AG10803 (cell line): ENCODE measurements at regions not wholly inside any gene's neighbourhood (a gene's known extent, or its start where the extent isn't known, plus 50 kb on each side); places are given as distances from the start of the nearest gene placed in this dataset.

Experiments
- DNase-seq: peaks from one replicate; pipeline ENCODE4 v3.0.0; 2010; ENCODE audit warnings: low read depth
- H3K4me3 ChIP-seq: 2 replicates; pipeline ENCODE4 v1.5.1; 2011; ENCODE audit warnings: mild to moderate bottlenecking, low read length, control low read depth
- TF ChIP-seq, protein P1 (sequence below): conservative IDR thresholded peaks from 2 replicates; pipeline ENCODE4 v1.5.1; 2011; ENCODE audit warnings: mild to moderate bottlenecking, low read length, control low read depth, inconsistent platforms

DNA sequence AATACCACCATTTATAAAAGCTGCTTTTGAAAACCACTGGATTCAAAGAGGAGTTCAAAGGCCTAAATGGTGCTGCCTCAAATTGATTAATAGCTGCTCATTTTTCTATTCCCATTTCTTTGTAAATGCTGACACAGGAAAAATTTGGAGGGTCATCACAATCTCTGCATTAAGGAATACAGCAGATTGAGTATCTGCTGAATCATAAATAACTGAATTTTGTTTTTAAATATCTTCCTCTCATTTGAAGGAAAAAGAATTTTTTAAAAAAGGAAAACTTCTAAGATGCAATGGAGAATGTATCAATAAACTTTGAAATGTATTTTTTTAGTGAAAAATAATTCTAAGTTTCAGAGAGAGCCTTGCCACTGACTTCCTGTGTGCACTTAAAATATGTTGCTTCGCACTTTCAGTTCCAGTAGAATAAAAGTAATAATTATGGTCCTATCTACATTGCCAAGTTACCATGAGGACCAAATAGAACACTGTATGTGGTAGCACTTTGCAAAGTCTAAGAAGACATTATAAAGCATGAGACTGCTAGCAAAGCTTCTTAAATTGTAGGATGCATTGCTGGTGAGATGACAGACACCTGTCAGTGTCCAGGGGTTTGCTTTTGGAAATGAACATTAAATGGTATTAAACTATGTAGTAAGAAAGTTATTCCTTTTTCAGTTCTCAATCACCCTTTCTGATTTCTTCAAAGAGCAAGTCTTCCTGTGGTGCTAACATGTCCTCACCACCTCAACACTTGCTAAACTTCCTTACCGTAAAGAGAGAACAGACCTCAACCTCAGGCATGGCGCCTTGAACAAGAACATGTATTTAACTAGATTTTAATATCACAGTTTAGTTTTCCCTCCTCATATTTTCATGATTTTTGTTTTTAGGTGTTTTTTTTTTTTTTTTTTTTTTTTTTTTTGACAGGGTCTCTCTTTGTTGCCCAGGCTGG lies 555.1 kb downstream of the EBF1 start:
- H3K4me3 ChIP-seq, result no peak overlapping the region
- TF ChIP-seq, protein P1, sequence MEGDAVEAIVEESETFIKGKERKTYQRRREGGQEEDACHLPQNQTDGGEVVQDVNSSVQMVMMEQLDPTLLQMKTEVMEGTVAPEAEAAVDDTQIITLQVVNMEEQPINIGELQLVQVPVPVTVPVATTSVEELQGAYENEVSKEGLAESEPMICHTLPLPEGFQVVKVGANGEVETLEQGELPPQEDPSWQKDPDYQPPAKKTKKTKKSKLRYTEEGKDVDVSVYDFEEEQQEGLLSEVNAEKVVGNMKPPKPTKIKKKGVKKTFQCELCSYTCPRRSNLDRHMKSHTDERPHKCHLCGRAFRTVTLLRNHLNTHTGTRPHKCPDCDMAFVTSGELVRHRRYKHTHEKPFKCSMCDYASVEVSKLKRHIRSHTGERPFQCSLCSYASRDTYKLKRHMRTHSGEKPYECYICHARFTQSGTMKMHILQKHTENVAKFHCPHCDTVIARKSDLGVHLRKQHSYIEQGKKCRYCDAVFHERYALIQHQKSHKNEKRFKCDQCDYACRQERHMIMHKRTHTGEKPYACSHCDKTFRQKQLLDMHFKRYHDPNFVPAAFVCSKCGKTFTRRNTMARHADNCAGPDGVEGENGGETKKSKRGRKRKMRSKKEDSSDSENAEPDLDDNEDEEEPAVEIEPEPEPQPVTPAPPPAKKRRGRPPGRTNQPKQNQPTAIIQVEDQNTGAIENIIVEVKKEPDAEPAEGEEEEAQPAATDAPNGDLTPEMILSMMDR, result no peak
- no peak for DNase-seq

DNA sequence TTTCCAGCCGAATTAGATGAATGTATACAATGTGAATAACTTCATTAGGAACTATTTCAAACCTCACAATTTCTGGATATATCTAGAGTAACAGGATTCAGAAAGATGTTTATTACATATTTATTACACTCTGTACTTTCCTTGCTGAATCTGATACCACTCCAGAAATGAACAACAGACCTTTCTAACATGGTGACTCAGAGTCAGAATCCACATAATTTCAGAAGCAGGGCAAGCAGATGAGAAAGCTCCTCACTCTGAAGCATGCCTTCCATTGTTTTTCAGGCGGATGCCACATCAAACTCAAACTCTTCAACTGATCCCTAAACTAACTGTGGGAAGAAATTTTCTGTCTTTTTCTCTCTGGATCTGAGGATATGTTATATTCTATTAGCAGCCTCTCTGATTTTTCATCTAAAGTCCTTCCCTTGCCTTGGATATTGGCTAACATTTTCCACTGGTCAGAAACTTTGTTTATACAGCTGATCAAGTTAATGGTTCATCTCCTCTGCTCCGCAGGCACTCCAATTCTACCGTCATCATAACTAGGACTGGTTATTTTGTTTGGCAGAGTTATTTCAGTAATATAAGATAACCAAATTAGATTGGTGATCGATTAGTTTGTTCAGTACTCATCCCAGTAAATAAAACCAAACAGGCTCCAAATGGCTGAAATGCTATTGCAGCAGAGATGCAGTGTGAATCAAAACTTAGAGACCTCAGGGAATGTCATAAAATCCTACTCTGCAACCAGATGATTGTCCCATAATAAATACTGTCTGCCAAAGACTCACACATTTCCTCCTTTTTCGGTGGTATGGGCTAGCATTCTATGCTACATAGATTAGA lies 556.0 kb downstream of the EBF1 start:
- peak; percentile 38 for DNase-seq
- TF ChIP-seq, protein P1, result no peak

DNA sequence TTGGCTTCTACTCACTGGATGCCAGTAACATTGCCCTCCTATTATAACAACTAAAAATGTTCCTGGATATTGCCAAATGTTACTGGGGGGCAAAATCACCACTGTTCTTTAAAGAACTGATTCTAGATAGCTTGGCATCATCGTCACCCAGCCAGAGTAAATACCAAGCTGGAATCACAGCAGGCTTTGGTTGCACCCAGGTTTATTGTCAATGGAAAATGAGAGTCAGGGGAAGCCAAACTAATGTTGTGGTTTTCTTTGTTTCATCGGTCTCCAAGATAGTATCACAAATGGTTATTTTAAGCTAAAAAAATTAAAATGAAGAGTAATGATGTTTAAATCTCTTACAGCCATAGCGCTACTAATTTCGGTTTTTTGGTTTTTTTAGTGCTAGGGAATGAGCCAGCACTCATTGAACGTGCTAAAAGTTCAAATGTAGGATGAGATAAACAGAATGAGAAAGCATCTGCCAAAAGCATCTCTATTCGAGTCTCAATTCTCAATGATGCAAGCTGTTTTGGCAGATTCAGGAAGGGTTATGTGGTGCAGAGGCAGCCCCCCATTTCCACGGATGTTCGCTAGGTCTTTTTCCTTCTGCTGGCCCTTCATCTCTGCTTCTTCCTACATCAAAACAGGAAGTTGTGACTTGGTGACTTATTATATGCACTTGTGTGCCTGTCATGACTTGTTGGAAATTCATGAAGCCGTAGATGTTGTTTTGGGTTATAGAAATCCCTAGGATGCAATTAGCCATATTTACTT lies 558.0 kb downstream of the EBF1 start:
- DNase-seq, result no peak
- no peak overlapping the region for H3K4me3 ChIP-seq
- TF ChIP-seq, protein P1, result no peak

More for the DNA sequence above, 556.0 kb downstream of the EBF1 start:
- no peak overlapping the region for H3K4me3 ChIP-seq

DNA sequence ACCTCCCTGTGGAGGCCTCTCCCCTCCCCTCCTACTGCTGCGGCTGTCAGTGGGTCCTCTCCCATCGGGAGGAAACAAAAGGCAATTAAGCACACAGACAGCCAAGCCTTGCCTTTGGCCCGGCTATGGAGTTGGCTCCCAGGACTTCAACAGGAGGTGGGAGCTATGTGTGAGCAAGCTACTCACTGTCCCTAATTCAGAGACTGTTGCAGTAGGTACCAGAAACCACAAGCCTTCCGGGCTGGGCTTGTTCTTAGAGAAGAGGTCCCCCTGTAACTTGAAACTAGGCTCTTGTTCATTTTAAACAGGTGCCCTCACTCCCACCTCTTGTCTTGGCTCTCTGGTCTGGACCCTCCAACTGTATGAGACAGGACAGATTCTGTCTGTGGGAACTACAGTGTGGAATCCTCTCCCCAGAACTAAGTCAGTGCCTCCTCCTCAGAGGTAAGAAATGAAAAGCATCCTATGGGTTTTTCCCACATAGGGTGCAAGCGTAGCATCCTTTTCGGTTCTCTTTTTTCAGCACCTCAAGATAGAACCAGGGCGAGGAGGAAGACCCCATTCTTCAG lies 561.1 kb downstream of the EBF1 start:
- DNase-seq, result no peak
- TF ChIP-seq, protein P1, result no peak
- H3K4me3 ChIP-seq, result no peak overlapping the region

DNA sequence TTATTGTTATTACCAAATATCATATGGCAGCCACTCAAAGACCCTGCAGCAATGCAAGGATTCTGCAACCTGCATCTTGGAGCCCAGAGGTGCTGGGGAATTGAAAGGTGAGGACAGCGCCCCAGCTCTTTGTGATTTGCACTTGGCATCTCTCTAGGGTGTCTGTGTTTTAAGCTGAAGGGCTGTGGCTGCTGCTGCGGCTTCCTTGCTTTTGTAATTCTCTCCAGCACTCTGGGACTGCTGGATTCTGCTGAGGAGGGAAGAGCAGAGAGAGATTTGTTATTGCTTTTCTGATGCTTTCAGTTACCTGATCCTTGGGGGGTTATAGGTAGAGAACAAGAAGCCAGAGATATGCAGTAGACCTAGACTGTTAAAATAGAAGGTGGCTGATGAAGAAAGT lies 562.4 kb downstream of the EBF1 start:
- no peak for DNase-seq
- TF ChIP-seq, protein P1, result no peak
- H3K4me3 ChIP-seq, result no peak overlapping the region

DNA sequence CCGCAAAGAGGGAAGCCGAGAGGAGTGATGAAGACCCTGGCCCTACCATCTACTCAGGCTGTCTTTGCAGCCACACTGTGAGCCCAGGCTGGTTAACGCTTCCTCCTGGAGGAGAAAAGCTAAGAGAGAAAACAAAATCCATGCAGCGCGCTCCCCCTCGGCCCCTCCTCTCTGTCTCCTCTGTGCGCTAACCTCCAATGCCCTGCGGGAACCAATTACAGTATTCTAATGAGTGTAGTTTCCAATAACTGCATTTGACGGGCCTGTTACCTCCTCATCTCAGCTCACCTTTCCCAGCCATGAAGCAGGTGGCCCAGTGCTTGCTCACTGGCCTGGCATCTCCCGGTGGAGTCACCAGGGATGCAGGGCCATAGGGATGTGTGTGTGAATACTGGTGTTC lies 565.5 kb downstream of the EBF1 start:
- no peak overlapping the region for H3K4me3 ChIP-seq
- no peak for DNase-seq
- TF ChIP-seq, protein P1, result no peak
